ENCODE measurements at regions not wholly inside any gene's neighbourhood (a gene's known extent, or its start where the extent isn't known, plus 50 kb on each side); places are given as distances from the start of the nearest gene placed in this dataset.

DNA sequence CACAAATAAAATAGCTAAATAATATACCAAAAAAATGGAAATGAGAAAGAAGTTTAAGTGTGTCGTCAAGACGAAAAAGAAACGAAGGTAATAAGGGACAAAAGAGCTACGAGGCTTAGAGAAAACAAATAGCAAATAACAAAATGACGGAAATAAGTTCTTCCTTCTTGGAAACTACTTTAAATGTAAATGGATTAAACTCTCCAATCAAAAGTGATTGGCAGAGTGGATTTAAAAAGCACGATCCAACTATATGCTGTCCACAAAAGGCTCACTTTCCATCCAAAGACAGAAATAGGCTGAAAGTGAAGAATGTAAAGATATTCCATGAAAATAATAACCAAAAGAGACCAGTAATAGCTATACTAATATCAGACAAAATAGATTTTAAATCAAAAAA, 82.4 kb downstream of the DIO3 start:
- no peaks in the 10 kb centered on the region for H3K9me3 ChIP-seq (ENCODE audit: control insufficient read depth, insufficient read depth, low read depth, low read length)
- H3K27ac ChIP-seq (ENCODE audit: extremely low read depth, low read depth, low read length), result no peak overlapping the region
- no peak overlapping the region for H3K4me3 ChIP-seq (ENCODE audit: low read depth, low read length)
- ChIA-PET CTCF (interaction anchor here (0.6 to 1.6 kb wide), 3 partner anchors 15 to 164 kb away, joined by 3 to 4 read pairs (median 3); no protein-coding TSS in a partner anchor), POLR2A (no interaction called here)
- H3K4me1 ChIP-seq (ENCODE audit: control insufficient read depth, insufficient read depth, low read length), result no peaks in the 10 kb centered on the region
- TF ChIP-seq ZNF2 (tag by site-specific recombination; IDR thresholded peaks at IDR 0.05) (no peak), SP3 (tag by site-specific recombination; IDR thresholded peaks at IDR 0.05) (no peak), SP2 (tag by site-specific recombination; IDR thresholded peaks at IDR 0.05) (no peak), ZNF266 (tag by site-specific recombination; IDR thresholded peaks at IDR 0.05; ENCODE audit: low read depth) (no peak), ZNF560 (tag by site-specific recombination; IDR thresholded peaks at IDR 0.05; ENCODE audit: borderline replicate concordance) (no peak)
- H3K36me3 ChIP-seq (ENCODE audit: control insufficient read depth in 2 of 2, insufficient read depth in 1 of 2, low read length in 2 of 2), result no peaks in the 10 kb centered on the region

DNA sequence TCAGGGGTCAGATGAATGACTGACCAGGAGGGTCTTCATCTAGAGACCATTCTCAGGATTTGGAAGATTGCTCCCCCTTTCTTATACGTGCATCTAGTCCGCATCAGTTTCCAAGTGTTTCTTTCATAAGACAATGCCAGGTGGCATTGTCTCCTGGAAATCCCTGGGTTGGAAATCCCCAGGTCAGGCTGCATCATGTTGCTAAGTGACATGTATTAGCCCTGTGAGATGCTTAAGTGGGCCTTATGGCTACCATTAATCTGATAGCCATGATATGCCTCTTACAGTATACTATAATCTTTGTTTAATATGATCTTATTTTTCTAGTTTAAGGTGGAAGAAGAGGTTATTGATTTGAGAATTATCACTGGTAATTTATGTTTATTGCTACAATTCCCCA, 92.8 kb downstream of the DIO3 start:
- CTCF ChIA-PET, result no interaction called here
- TF ChIP-seq ZNF423 (tag by site-specific recombination; IDR thresholded peaks at IDR 0.05) (no peak), ZNF610 (tag by site-specific recombination; IDR thresholded peaks at IDR 0.05; ENCODE audit: borderline replicate concordance) (no peak), ZNF239 (tag by site-specific recombination; IDR thresholded peaks at IDR 0.05) (no peak)

DNA sequence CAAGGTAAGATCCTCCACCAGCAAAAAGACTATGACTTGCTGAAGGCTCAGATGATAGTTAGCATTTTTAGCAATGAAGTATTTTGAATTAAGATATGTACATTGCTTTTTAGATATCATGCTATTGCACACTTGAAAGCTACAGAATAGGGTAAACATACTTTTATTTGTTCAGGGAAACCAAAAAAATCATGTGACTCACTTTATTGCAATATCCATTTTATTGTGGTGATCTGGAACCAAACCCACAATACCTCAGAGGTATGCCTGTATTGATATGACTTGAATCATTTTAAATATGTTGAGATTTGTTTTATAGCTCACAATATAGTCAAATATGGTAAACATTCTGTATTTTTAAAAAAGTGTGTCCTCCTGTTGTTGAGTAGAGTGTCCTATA, 96.1 kb downstream of the DIO3 start:
- Histone ChIP-seq H3K9me3 (ENCODE audit: control insufficient read depth, insufficient read depth, low read depth, low read length) (no peaks in the 10 kb centered on the region), H3K4me3 (ENCODE audit: low read depth, low read length) (no peak overlapping the region), H3K27ac (ENCODE audit: extremely low read depth, low read depth, low read length) (no peak overlapping the region), H3K4me1 (ENCODE audit: control insufficient read depth, insufficient read depth, low read length) (no peaks in the 10 kb centered on the region), H3K36me3 (ENCODE audit: control insufficient read depth in 2 of 2, insufficient read depth in 1 of 2, low read length in 2 of 2) (no peaks in the 10 kb centered on the region)
- CTCF ChIA-PET, result interaction anchor here (0.7 to 0.8 kb wide), 2 partner anchors 664 to 1272 kb away, joined by 3 read pairs; no protein-coding TSS in a partner anchor
- POLR2A ChIA-PET, result no interaction called here
- TF ChIP-seq OVOL3 (tag by site-specific recombination; IDR thresholded peaks at IDR 0.05), result no peak
- TF ChIP-seq HOXA7 (CRISPR knock-in tag; IDR thresholded peaks at IDR 0.05; ENCODE audit: borderline replicate concordance), result no peak
- no peak for TF ChIP-seq KLF16 (tag by site-specific recombination; IDR thresholded peaks at IDR 0.05)
- TF ChIP-seq ZNF544 (tag by site-specific recombination; IDR thresholded peaks at IDR 0.05), result no peak
- no peak for TF ChIP-seq GFI1B (tag by site-specific recombination; IDR thresholded peaks at IDR 0.05)
- TF ChIP-seq ZFP3 (tag by site-specific recombination; IDR thresholded peaks at IDR 0.05; ENCODE audit: low read depth), result no peak
- TF ChIP-seq, protein P1, sequence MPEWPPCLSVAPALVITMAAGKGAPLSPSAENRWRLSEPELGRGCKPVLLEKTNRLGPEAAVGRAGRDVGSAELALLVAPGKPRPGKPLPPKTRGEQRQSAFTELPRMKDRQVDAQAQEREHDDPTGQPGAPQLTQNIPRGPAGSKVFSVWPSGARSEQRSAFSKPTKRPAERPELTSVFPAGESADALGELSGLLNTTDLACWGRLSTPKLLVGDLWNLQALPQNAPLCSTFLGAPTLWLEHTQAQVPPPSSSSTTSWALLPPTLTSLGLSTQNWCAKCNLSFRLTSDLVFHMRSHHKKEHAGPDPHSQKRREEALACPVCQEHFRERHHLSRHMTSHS (tag by site-specific recombination; IDR thresholded peaks at IDR 0.05), result no peak

More for the DNA sequence above, 92.8 kb downstream of the DIO3 start:
- H3K4me1 ChIP-seq (ENCODE audit: control insufficient read depth, insufficient read depth, low read length), result no peaks in the 10 kb centered on the region
- H3K4me3 ChIP-seq (ENCODE audit: low read depth, low read length), result no peak overlapping the region
- no peaks in the 10 kb centered on the region for H3K9me3 ChIP-seq (ENCODE audit: control insufficient read depth, insufficient read depth, low read depth, low read length)
- H3K36me3 ChIP-seq (ENCODE audit: control insufficient read depth in 2 of 2, insufficient read depth in 1 of 2, low read length in 2 of 2), result no peaks in the 10 kb centered on the region
- H3K27ac ChIP-seq (ENCODE audit: extremely low read depth, low read depth, low read length), result no peak overlapping the region
- POLR2A ChIA-PET, result no interaction called here

DNA sequence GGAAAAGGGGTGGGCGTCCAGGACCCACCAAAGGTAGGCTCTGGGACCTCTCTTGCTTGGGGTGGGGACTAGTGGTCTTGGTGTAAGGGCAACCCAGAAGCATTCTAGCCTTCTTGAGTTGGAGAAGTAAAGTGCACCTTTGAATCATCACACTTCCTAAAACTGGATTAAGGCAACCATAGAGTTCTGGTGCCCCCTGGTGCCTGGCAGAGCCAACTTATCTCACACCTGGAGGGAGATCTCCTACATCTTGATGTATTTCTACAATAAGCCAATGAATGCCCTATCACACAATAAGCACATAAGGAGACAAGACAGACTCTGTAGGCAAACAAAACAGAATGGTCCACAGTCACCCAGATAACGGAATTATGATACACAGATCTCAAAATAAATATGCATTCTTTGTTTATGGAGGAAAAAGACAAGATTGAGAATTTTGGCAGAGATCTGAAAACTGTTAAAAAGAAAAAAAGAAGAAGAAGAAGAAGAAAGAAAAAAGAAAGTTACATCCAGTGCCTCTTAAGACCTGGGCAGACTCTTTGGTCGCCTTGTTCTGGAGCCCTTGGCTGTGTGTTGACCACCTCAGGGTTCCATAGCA, 95.9 kb upstream of the PPP2R5C start:
- POLR2A ChIA-PET, result no interaction called here
- CTCF ChIA-PET, result interaction anchor here (0.6 to 1.2 kb wide), 10 partner anchors 37 to 1381 kb away, joined by 3 to 4 read pairs (median 3); no protein-coding TSS in a partner anchor
- Histone ChIP-seq H3K4me1 (ENCODE audit: control insufficient read depth, insufficient read depth, low read length) (no peaks in the 10 kb centered on the region), H3K4me3 (ENCODE audit: low read depth, low read length) (no peak overlapping the region), H3K27ac (ENCODE audit: extremely low read depth, low read depth, low read length) (no peak overlapping the region), H3K36me3 (ENCODE audit: control insufficient read depth in 2 of 2, insufficient read depth in 1 of 2, low read length in 2 of 2) (no peaks in the 10 kb centered on the region), H3K9me3 (ENCODE audit: control insufficient read depth, insufficient read depth, low read depth, low read length) (no peaks in the 10 kb centered on the region)
- TF ChIP-seq ZNF654 (tag by site-specific recombination; IDR thresholded peaks at IDR 0.05; ENCODE audit: low read depth) (peak; percentile 63), ZNF549 (tag by site-specific recombination; IDR thresholded peaks at IDR 0.05) (no peak), ZNF660 (tag by site-specific recombination; IDR thresholded peaks at IDR 0.05) (no peak), TCF7L2 (IDR thresholded peaks at IDR 0.05; ENCODE audit: borderline replicate concordance, low read depth, low read length) (no peak)
- TF ChIP-seq, protein P2, sequence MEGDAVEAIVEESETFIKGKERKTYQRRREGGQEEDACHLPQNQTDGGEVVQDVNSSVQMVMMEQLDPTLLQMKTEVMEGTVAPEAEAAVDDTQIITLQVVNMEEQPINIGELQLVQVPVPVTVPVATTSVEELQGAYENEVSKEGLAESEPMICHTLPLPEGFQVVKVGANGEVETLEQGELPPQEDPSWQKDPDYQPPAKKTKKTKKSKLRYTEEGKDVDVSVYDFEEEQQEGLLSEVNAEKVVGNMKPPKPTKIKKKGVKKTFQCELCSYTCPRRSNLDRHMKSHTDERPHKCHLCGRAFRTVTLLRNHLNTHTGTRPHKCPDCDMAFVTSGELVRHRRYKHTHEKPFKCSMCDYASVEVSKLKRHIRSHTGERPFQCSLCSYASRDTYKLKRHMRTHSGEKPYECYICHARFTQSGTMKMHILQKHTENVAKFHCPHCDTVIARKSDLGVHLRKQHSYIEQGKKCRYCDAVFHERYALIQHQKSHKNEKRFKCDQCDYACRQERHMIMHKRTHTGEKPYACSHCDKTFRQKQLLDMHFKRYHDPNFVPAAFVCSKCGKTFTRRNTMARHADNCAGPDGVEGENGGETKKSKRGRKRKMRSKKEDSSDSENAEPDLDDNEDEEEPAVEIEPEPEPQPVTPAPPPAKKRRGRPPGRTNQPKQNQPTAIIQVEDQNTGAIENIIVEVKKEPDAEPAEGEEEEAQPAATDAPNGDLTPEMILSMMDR (tag by site-specific recombination; IDR thresholded peaks at IDR 0.05), result peak; percentile 46
